HepG2 (cell line): ENCODE measurements at regions not wholly inside any gene's neighbourhood (a gene's known extent, or its start where the extent isn't known, plus 50 kb on each side); places are given as distances from the start of the nearest gene placed in this dataset.

Experiments
- AHR ChIP-seq: IDR thresholded peaks from 2 replicates; pipeline ENCODE4 v1.6.1; 2018; ENCODE audit warnings: missing genetic modification reagents, missing compliant biosample characterization
- EED ChIP-seq: sonication (generic); formaldehyde crosslinking; IDR thresholded peaks from 2 replicates; pipeline ENCODE4 v1.5.0; 2020; ENCODE audit warnings: mild to moderate bottlenecking, missing genetic modification reagents
- FOSL2 ChIP-seq: sonication (generic); formaldehyde crosslinking; IDR thresholded peaks from 2 replicates; pipeline ENCODE4 v1.4.0; 2020; ENCODE audit warnings: missing genetic modification reagents
- HCFC1 ChIP-seq: fragments of 150-350 bp; IDR thresholded peaks from 2 replicates; pipeline ENCODE4 v1.6.1; 2014; ENCODE audit warnings: low read depth, low read length
- HNF1A ChIP-seq, 2 experiments: sonication (generic) in 1 of 2; formaldehyde crosslinking in 1 of 2; IDR thresholded peaks; 2 replicates each; pipeline versions ENCODE4 v1.4.0 to v1.6.1; 2016 to 2020; ENCODE audit warnings: borderline replicate concordance in 1 of 2, low read depth in 1 of 2, mild to moderate bottlenecking in 1 of 2, missing genetic modification reagents in 1 of 2
- KDM5A ChIP-seq: fragments of 200-600 bp; sonication (generic); IDR thresholded peaks from 2 replicates; pipeline ENCODE4 v1.7.0; 2018; ENCODE audit warnings: antibody characterized with exemption, mild to moderate bottlenecking, low read length, borderline replicate concordance
- NFIC ChIP-seq: IDR thresholded peaks from 2 replicates; pipeline ENCODE4 v1.6.1; 2012; ENCODE audit warnings: mild to moderate bottlenecking, low read length, inconsistent platforms
- SNRNP70 ChIP-seq: fragments of 200-400 bp; formaldehyde crosslinking; IDR thresholded peaks from 2 replicates; pipeline ENCODE4 v1.6.1; 2017; ENCODE audit warnings: mild to moderate bottlenecking, low read depth, low read length, moderate library complexity
- THAP11 ChIP-seq: IDR thresholded peaks from 2 replicates; pipeline ENCODE4 v1.6.1; 2016; ENCODE audit warnings: missing biosample characterization, missing genetic modification reagents
- ZBTB20 ChIP-seq: sonication (generic); formaldehyde crosslinking; IDR thresholded peaks from 2 replicates; pipeline ENCODE4 v1.8.1; 2023; ENCODE audit warnings: missing genetic modification reagents, low read depth, mild to moderate bottlenecking, borderline replicate concordance
- ZFP62 ChIP-seq: sonication (generic); formaldehyde crosslinking; IDR thresholded peaks from 2 replicates; pipeline ENCODE4 v1.4.0; 2020; ENCODE audit warnings: missing genetic modification reagents
- ZNF230 ChIP-seq: sonication (generic); formaldehyde crosslinking; IDR thresholded peaks from 2 replicates; pipeline ENCODE4 v1.4.0; 2020; ENCODE audit warnings: mild to moderate bottlenecking, missing genetic modification reagents
- ZNF24 ChIP-seq: fragments of 450-650 bp; IDR thresholded peaks from 2 replicates; pipeline ENCODE4 v1.6.1; 2017; ENCODE audit warnings: antibody characterized with exemption, mild to moderate bottlenecking
- ZNF253 ChIP-seq: sonication (generic); formaldehyde crosslinking; IDR thresholded peaks from 2 replicates; pipeline ENCODE4 v1.8.0; 2022; ENCODE audit warnings: mild to moderate bottlenecking, missing genetic modification reagents, borderline replicate concordance
- ZNF432 ChIP-seq: sonication (generic); formaldehyde crosslinking; IDR thresholded peaks from 2 replicates; pipeline ENCODE4 v1.5.0; 2020; ENCODE audit warnings: missing genetic modification reagents, mild to moderate bottlenecking, borderline replicate concordance
- ZNF562 ChIP-seq: sonication (generic); formaldehyde crosslinking; IDR thresholded peaks from 2 replicates; pipeline ENCODE4 v1.8.0; 2022; ENCODE audit warnings: missing genetic modification reagents, borderline replicate concordance
- ZNF773 ChIP-seq: sonication (generic); formaldehyde crosslinking; IDR thresholded peaks from 2 replicates; pipeline ENCODE4 v1.4.0; 2020; ENCODE audit warnings: missing genetic modification reagents, borderline replicate concordance
- ZSCAN20 ChIP-seq: sonication (generic); formaldehyde crosslinking; IDR thresholded peaks from 2 replicates; pipeline ENCODE4 v1.4.0; 2020; ENCODE audit warnings: missing genetic modification reagents, mild to moderate bottlenecking, borderline replicate concordance
- ZSCAN9 ChIP-seq: IDR thresholded peaks from 2 replicates; pipeline ENCODE4 v1.6.1; 2016; ENCODE audit warnings: borderline replicate concordance
- TF ChIP-seq, protein P1 (sequence below): sonication (generic); formaldehyde crosslinking; IDR thresholded peaks from 2 replicates; pipeline ENCODE4 v1.4.0; 2020; ENCODE audit warnings: low read depth, missing genetic modification reagents

DNA sequence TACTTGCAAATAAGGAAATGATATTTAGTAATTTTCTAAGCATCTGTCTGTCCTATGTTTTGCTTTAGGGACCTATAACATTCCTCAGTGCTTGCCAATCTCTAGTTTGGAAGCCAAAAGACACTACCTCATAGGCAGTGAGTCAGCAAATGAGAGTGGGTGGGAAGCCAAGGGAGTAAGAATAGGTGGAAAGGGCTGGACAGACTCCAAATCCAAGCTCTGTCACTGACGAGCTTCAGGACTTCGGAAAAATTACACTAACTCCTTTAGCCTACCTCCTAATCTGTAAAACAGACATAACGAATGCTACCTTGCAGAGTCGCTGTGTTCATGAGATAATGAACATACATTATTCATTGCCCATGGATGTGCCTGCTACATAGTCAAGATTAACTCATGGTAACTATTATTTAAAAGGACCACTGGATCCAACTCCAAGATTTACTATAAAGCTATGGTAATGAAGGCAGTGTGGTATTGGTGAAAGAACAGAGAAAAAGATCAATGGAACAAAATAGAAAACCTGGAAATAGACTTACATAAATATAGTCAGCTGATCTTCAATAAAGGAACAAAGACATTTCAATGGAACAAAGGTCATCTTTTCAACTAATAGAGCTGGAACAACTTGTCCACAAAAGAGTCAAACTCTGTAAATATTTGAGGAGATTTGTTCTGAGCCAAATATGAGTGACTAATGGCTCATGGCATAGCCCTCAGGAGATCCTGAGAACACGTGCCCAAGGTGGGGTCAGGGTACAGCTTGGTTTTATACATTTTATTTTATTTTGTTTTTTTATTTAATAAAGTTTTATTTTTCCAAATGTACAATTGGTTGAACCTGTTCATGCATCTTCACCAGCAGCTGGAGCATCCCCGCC is 64.1 kb downstream of the FAM50B start (continued):
- TF ChIP-seq, protein P1, sequence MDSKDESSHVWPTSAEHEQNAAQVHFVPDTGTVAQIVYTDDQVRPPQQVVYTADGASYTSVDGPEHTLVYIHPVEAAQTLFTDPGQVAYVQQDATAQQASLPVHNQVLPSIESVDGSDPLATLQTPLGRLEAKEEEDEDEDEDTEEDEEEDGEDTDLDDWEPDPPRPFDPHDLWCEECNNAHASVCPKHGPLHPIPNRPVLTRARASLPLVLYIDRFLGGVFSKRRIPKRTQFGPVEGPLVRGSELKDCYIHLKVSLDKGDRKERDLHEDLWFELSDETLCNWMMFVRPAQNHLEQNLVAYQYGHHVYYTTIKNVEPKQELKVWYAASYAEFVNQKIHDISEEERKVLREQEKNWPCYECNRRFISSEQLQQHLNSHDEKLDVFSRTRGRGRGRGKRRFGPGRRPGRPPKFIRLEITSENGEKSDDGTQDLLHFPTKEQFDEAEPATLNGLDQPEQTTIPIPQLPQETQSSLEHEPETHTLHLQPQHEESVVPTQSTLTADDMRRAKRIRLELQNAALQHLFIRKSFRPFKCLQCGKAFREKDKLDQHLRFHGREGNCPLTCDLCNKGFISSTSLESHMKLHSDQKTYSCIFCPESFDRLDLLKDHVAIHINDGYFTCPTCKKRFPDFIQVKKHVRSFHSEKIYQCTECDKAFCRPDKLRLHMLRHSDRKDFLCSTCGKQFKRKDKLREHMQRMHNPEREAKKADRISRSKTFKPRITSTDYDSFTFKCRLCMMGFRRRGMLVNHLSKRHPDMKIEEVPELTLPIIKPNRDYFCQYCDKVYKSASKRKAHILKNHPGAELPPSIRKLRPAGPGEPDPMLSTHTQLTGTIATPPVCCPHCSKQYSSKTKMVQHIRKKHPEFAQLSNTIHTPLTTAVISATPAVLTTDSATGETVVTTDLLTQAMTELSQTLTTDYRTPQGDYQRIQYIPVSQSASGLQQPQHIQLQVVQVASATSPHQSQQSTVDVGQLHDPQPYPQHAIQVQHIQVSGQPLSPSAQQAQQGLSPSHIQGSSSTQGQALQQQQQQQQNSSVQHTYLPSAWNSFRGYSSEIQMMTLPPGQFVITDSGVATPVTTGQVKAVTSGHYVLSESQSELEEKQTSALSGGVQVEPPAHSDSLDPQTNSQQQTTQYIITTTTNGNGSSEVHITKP (CRISPR knock-in tag) = 0 out of 2 replicates have a peak, but pooled peaks have one; percentile 18
- 0 out of 2 replicates have a peak, but pooled peaks have one; percentile 22 for TF ChIP-seq ZSCAN9 (CRISPR knock-in tag)
- no peak for TF ChIP-seq ZNF24
- TF ChIP-seq ZNF230 (CRISPR knock-in tag) = no peak
- TF ChIP-seq HCFC1 = no peak
- TF ChIP-seq KDM5A = peak; percentile 59; the same call in 1 of the 2 replicates
- no peak for TF ChIP-seq ZNF562 (CRISPR knock-in tag)
- no peak for TF ChIP-seq EED
- TF ChIP-seq ZBTB20 (CRISPR knock-in tag) = no peak
- peak; percentile 97 for TF ChIP-seq NFIC
- no peak for TF ChIP-seq ZNF773
- no peak; the same call in 1 of the 2 replicates for TF ChIP-seq ZSCAN20 (CRISPR knock-in tag)
- no peak for TF ChIP-seq ZFP62
- no peak for TF ChIP-seq ZNF432 (CRISPR knock-in tag)
- TF ChIP-seq AHR (CRISPR knock-in tag) = no peak
- TF ChIP-seq SNRNP70 = no peak
- peak; percentile 60; the same call in 1 of the 2 replicates for TF ChIP-seq HNF1A (IDR thresholded peaks at IDR 0.05; ENCODE audit: low read depth)
- TF ChIP-seq HNF1A (CRISPR knock-in tag; IDR thresholded peaks at IDR 0.05; ENCODE audit: borderline replicate concordance) = peak; percentile 46; the same call in 1 of the 2 replicates
- peak; percentile 96 for TF ChIP-seq FOSL2 (CRISPR knock-in tag)
- peak; percentile 58; the same call in 1 of the 2 replicates for TF ChIP-seq THAP11 (CRISPR knock-in tag)
- no peak for TF ChIP-seq ZNF253 (CRISPR knock-in tag)
